B cell (primary cell): ENCODE measurements at regions not wholly inside any gene's neighbourhood (a gene's known extent, or its start where the extent isn't known, plus 50 kb on each side); places are given as distances from the start of the nearest gene placed in this dataset.

Experiments used
- ATAC-seq: fragments of 200-7000 bp; cut with Tn5 transposase; one replicate; pipeline ENCODE4 v1.10.0; 2021; ENCODE audit warnings: low read depth, mild to moderate bottlenecking, moderate number of reproducible peaks, moderate library complexity
- CTCF ChIA-PET: fragments of 350-600 bp; sonication (Branson Sonifier 250); formaldehyde crosslinking; loops from one replicate; lab custom pipeline; 2021; ENCODE audit warnings: antibody characterized with exemption, inconsistent platforms; lab: Charles Lee
- POLR2A ChIA-PET: fragments of 350-600 bp; sonication (Branson Sonifier 250); formaldehyde crosslinking; loops from one replicate; lab custom pipeline; 2021; ENCODE audit warnings: antibody characterized with exemption; lab: Charles Lee
- DNase-seq: peaks from one replicate; pipeline ENCODE4 v3.0.0; 2013
- H2AFZ ChIP-seq: 2 replicates; pipeline ENCODE4 v1.6.1; 2012; ENCODE audit warnings: mild to moderate bottlenecking, low read depth, low read length; ENCODE audit not compliant: insufficient read depth, poor library complexity, severe bottlenecking
- H3K27ac ChIP-seq, 2 donors: 1 replicate in 1 of 2; 2 replicates in 1 of 2; pipeline ENCODE4 v1.5.1; 2012 to 2013; ENCODE audit warnings: low read length in 2 of 2, mild to moderate bottlenecking in 2 of 2, moderate library complexity in 1 of 2
- H3K27me3 ChIP-seq, 4 experiments: fragments of 200-600 bp in 1 of 4; sonication (generic) in 1 of 4; replicated peaks in 1 of 4; 1 replicate in 2 of 4; 2 replicates in 2 of 4; pipeline versions ENCODE4 v1.6.1 to v1.7.0; 2013 to 2016; ENCODE audit warnings: low read length in 3 of 4, mild to moderate bottlenecking in 2 of 4, mixed read lengths in 1 of 4, moderate library complexity in 1 of 4; ENCODE audit not compliant: insufficient read depth in 4 of 4, control insufficient read depth in 3 of 4; ENCODE audit errors: control extremely low read depth in 1 of 4
- H3K36me3 ChIP-seq, 2 experiments: replicated peaks in 1 of 2; 1 replicate in 1 of 2; 2 replicates in 1 of 2; pipeline versions ENCODE4 v1.6.1 to v1.7.1; 2013; ENCODE audit warnings: low read length in 1 of 2; ENCODE audit not compliant: insufficient read depth in 2 of 2, control insufficient read depth in 1 of 2; ENCODE audit errors: control extremely low read depth in 1 of 2, extremely low read depth in 1 of 2
- H3K4me1 ChIP-seq, 2 donors: fragments of 200-600 bp in 1 of 2; sonication (generic) in 1 of 2; 1 replicate in 1 of 2; 2 replicates in 1 of 2; pipeline versions ENCODE4 v1.5.1 to v1.6.1; 2013 to 2017; ENCODE audit warnings: low read length in 2 of 2; ENCODE audit not compliant: control insufficient read depth in 2 of 2, insufficient read depth in 2 of 2
- H3K4me2 ChIP-seq: replicated peaks from 2 replicates; pipeline ENCODE3; 2012; ENCODE audit warnings: mild to moderate bottlenecking, low read depth, low read length; ENCODE audit not compliant: poor library complexity, severe bottlenecking
- H3K4me3 ChIP-seq, 5 experiments: fragments of 200-600 bp in 1 of 5; sonication (generic) in 1 of 5; 1 replicate in 3 of 5; 2 replicates in 2 of 5; pipeline versions ENCODE4 v1.5.1 to v1.7.0; 2011 to 2016; ENCODE audit warnings: low read length in 4 of 5, mild to moderate bottlenecking in 4 of 5, low read depth in 2 of 5, control low read depth in 1 of 5, moderate library complexity in 1 of 5; ENCODE audit not compliant: insufficient read depth in 1 of 5; ENCODE audit errors: control extremely low read depth in 1 of 5, extremely low read depth in 1 of 5
- H3K79me2 ChIP-seq: fragments of 200-600 bp; sonication (generic); one replicate; pipeline ENCODE4 v1.6.0; 2016; ENCODE audit warnings: low read length; ENCODE audit not compliant: control insufficient read depth, insufficient read depth
- H3K9ac ChIP-seq: fragments of 200-600 bp; sonication (generic); 2 replicates; pipeline ENCODE4 v1.6.1; 2017; ENCODE audit warnings: mild to moderate bottlenecking, low read length, moderate library complexity
- H3K9me3 ChIP-seq, 3 donors: one replicate each; pipeline versions ENCODE4 v1.6.1 to v1.7.1; 2013; ENCODE audit warnings: low read length in 2 of 3; ENCODE audit not compliant: control insufficient read depth in 2 of 3, insufficient read depth in 1 of 3; ENCODE audit errors: control extremely low read depth in 1 of 3
- H4K20me1 ChIP-seq: 2 replicates; pipeline ENCODE4 v1.6.0; 2012; ENCODE audit warnings: mild to moderate bottlenecking, low read length; ENCODE audit not compliant: insufficient read depth, control insufficient read depth, poor library complexity, severe bottlenecking
- H3K27ac Mint-ChIP-seq: one replicate; pipeline ENCODE4 v1.8.0; 2021; ENCODE audit warnings: mixed read lengths
- H3K27me3 Mint-ChIP-seq: one replicate; pipeline ENCODE4 v1.8.0; 2021; ENCODE audit warnings: mixed read lengths
- H3K4me1 Mint-ChIP-seq: one replicate; pipeline ENCODE4 v1.8.0; 2021; ENCODE audit warnings: mixed read lengths
- H3K4me3 Mint-ChIP-seq: one replicate; pipeline ENCODE4 v1.8.0; 2021; ENCODE audit warnings: mixed read lengths
- H3K9me3 Mint-ChIP-seq: one replicate; pipeline ENCODE4 v1.8.0; 2022; ENCODE audit warnings: mixed read lengths; ENCODE audit not compliant: insufficient read depth
- CTCF ChIP-seq: fragments of 200-600 bp; IDR thresholded peaks from one replicate; pipeline ENCODE4 v1.8.0; 2022; ENCODE audit warnings: antibody characterized with exemption, mild to moderate bottlenecking
- EZH2 ChIP-seq: IDR thresholded peaks from 2 replicates; pipeline ENCODE4 v1.6.1; 2012; ENCODE audit warnings: borderline replicate concordance, low read depth, mild to moderate bottlenecking, moderate library complexity, low read length; ENCODE audit not compliant: insufficient read depth, poor library complexity, severe bottlenecking
- WGBS: methylation state at CpG from one replicate; pipeline ENCODE4 v1.1.5; 2013; ENCODE audit warnings: missing lambda C conversion rate; ENCODE audit not compliant: insufficient coverage; 5-methylcytosine and 5-hydroxymethylcytosine counted together
- intact Hi-C: fragments of 100-400 bp; cut with micrococcal nuclease; formaldehyde crosslinking; loops from one replicate; pipeline ENCODE4 v1.10.0; 2022

GRCh38 chr13:104416973-104417372 lies 1350.8 kb upstream of the SLC10A2 start:
- Histone ChIP-seq H3K36me3 (no peaks in the 10 kb centered on the region), H3K9me3 (no peaks in the 10 kb centered on the region), H3K79me2 (no peaks in the 10 kb centered on the region), H3K27me3 (no peaks in the 10 kb centered on the region), H3K27ac (no peak overlapping the region), H3K4me3 (no peak overlapping the region), H4K20me1 (no peaks in the 10 kb centered on the region), H3K4me2 (no peak overlapping the region), H3K4me1 (no peaks in the 10 kb centered on the region), H3K9ac (no peak overlapping the region), H2AFZ (no peak overlapping the region)
- intact Hi-C loops = no loop called here
- DNase-seq (no peak), ATAC-seq (no peak)
- Mint-ChIP-seq H3K4me1 (no peaks in the 10 kb centered on the region), H3K9me3 (no peaks in the 10 kb centered on the region), H3K4me3 (no peak overlapping the region), H3K27ac (no peak overlapping the region), H3K27me3 (no peaks in the 10 kb centered on the region)
- TF ChIP-seq EZH2 (no peak), CTCF (no peak)
- no CpG with 5 or more reads among the region's 1 CpG for WGBS
- POLR2A ChIA-PET = no interaction called here
- CTCF ChIA-PET = no interaction called here

GRCh38 chr13:104414771-104415170 lies 1348.6 kb upstream of the SLC10A2 start:
- no peak overlapping the region for H2AFZ ChIP-seq

More at GRCh38 chr13:104414771-104415170, 1348.6 kb upstream of the SLC10A2 start:
- no peak overlapping the region for H3K27ac ChIP-seq
- no peak overlapping the region for H3K4me3 Mint-ChIP-seq
- no peak overlapping the region for H3K4me3 ChIP-seq
- intact Hi-C loops = no loop called here
- H3K27me3 ChIP-seq = no peaks in the 10 kb centered on the region
- H3K79me2 ChIP-seq = no peaks in the 10 kb centered on the region
- TF ChIP-seq EZH2 (no peak), CTCF (no peak)
- no peak overlapping the region for H3K9ac ChIP-seq
- H3K4me1 ChIP-seq = no peaks in the 10 kb centered on the region
- H3K9me3 Mint-ChIP-seq = no peaks in the 10 kb centered on the region
- no peaks in the 10 kb centered on the region for H4K20me1 ChIP-seq
- no peak overlapping the region for H3K27ac Mint-ChIP-seq
- ATAC-seq (no peak), DNase-seq (no peak)
- no peak overlapping the region for H3K4me2 ChIP-seq
- ChIA-PET CTCF (no interaction called here), POLR2A (no interaction called here)
- 0% methylated on average over 2 of the region's 4 CpGs for WGBS
- H3K9me3 ChIP-seq = no peaks in the 10 kb centered on the region
- H3K4me1 Mint-ChIP-seq = no peaks in the 10 kb centered on the region
- H3K27me3 Mint-ChIP-seq = no peaks in the 10 kb centered on the region
- no peaks in the 10 kb centered on the region for H3K36me3 ChIP-seq
